GM12891 (cell line): ENCODE measurements at regions not wholly inside any gene's neighbourhood (a gene's known extent, or its start where the extent isn't known, plus 50 kb on each side); places are given as distances from the start of the nearest gene placed in this dataset.

ENCODE experiments used
- POLR2A ChIP-seq: IDR thresholded peaks from 2 replicates; pipeline ENCODE4 v1.6.1; 2011; ENCODE audit warnings: low read depth, low read length, control low read depth
- TAF1 ChIP-seq: IDR thresholded peaks from 2 replicates; pipeline ENCODE4 v1.6.1; 2011; ENCODE audit warnings: low read depth, low read length, control low read depth

GRCh38 chr2:47249931-47250330, 73.6 kb upstream of the CALM2 start:
- TF ChIP-seq TAF1 (no peak), POLR2A (no peak)
